DMS79 treated with DMSO at 0.1 percent for 48 hours (cell line): ENCODE measurements at regions not wholly inside any gene's neighbourhood (a gene's known extent, or its start where the extent isn't known, plus 50 kb on each side); places are given as distances from the start of the nearest gene placed in this dataset.

Experiments
- DNase-seq: peaks from one replicate; lab custom pipeline; 2025; lab: John Stamatoyannopoulos, UW

- DNase-seq: no peak
Measured at GRCh38 chr3:72396899-72397298, 451.3 kb downstream of the SHQ1 start.

GRCh38 chr3:72395776-72396311 lies 452.4 kb downstream of the SHQ1 start:
- no peak for DNase-seq

- no peak for DNase-seq
Measured at GRCh38 chr3:72393455-72393854, 454.8 kb downstream of the SHQ1 start.

- no peak for DNase-seq
Measured at GRCh38 chr3:72391659-72392058, 456.6 kb downstream of the SHQ1 start.

- DNase-seq: no peak
Measured at GRCh38 chr3:72390841-72391240, 457.4 kb downstream of the SHQ1 start.

GRCh38 chr3:72388644-72389043 lies 459.6 kb downstream of the SHQ1 start:
- DNase-seq: no peak

- DNase-seq: no peak
Measured at GRCh38 chr3:72388117-72388516, 460.1 kb downstream of the SHQ1 start.

GRCh38 chr3:72386327-72387000 lies 461.8 kb downstream of the SHQ1 start:
- DNase-seq: no peak

GRCh38 chr3:72385167-72385566 lies 463.1 kb downstream of the SHQ1 start:
- no peak for DNase-seq

GRCh38 chr3:72384602-72385001 lies 463.6 kb downstream of the SHQ1 start:
- DNase-seq: no peak

- no peak for DNase-seq
Measured at GRCh38 chr3:72383883-72384282, 464.4 kb downstream of the SHQ1 start.

- DNase-seq: no peak
Measured at GRCh38 chr3:72383230-72383629, 465.0 kb downstream of the SHQ1 start.

- DNase-seq: no peak
Measured at GRCh38 chr3:72382460-72382859, 465.8 kb downstream of the SHQ1 start.

- DNase-seq: no peak
Measured at GRCh38 chr3:72381584-72381983, 466.7 kb downstream of the SHQ1 start.

- no peak for DNase-seq
Measured at GRCh38 chr3:72380711-72381493, 467.3 kb downstream of the SHQ1 start.

GRCh38 chr3:72380193-72380592 lies 468.1 kb downstream of the SHQ1 start:
- DNase-seq: no peak

GRCh38 chr3:72379500-72380187 lies 468.6 kb downstream of the SHQ1 start:
- DNase-seq: no peak

GRCh38 chr3:72378287-72378686 lies 470.0 kb downstream of the SHQ1 start:
- no peak for DNase-seq

GRCh38 chr3:72376956-72377710 lies 471.1 kb downstream of the SHQ1 start:
- no peak for DNase-seq

GRCh38 chr3:72375237-72376076 lies 472.8 kb downstream of the SHQ1 start:
- no peak for DNase-seq

- no peak for DNase-seq
Measured at GRCh38 chr3:72373139-72373538, 475.1 kb downstream of the SHQ1 start.
